ENCODE measurements at regions not wholly inside any gene's neighbourhood (a gene's known extent, or its start where the extent isn't known, plus 50 kb on each side); places are given as distances from the start of the nearest gene placed in this dataset.

DNA sequence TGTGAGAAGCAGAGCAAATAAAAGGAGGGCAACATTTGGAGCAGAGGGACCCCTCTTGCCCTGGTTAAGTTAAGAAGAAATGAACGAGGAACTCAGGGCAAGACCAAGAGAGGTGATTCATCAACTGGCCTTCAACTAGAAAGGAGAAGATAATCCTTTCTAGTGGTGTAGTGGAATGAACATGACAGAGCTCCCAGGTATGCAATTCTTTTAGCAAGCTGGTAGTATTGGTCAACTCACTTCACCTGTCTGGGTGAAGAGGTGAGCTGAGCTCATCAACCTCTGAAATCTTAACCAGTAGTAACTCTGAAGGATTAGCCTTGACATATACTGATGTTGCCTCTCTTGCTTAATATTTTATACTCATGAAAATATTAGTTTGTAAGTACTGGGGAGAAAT, 1024.7 kb upstream of the GOT2 start:
- TF ChIP-seq POLR2AphosphoS5 (IDR thresholded peaks at IDR 0.05) (no peak), POLR2A (IDR thresholded peaks at IDR 0.05) (no peak), EP300 (IDR thresholded peaks at IDR 0.05) (no peak)
- TF ChIP-seq, protein P1, sequence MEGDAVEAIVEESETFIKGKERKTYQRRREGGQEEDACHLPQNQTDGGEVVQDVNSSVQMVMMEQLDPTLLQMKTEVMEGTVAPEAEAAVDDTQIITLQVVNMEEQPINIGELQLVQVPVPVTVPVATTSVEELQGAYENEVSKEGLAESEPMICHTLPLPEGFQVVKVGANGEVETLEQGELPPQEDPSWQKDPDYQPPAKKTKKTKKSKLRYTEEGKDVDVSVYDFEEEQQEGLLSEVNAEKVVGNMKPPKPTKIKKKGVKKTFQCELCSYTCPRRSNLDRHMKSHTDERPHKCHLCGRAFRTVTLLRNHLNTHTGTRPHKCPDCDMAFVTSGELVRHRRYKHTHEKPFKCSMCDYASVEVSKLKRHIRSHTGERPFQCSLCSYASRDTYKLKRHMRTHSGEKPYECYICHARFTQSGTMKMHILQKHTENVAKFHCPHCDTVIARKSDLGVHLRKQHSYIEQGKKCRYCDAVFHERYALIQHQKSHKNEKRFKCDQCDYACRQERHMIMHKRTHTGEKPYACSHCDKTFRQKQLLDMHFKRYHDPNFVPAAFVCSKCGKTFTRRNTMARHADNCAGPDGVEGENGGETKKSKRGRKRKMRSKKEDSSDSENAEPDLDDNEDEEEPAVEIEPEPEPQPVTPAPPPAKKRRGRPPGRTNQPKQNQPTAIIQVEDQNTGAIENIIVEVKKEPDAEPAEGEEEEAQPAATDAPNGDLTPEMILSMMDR (IDR thresholded peaks at IDR 0.05): no peak
